HG03039 (cell line): ENCODE measurements at regions not wholly inside any gene's neighbourhood (a gene's known extent, or its start where the extent isn't known, plus 50 kb on each side); places are given as distances from the start of the nearest gene placed in this dataset.

Experiments used
- ATAC-seq: cut with Tn5 transposase; IDR thresholded peaks from one replicate; pipeline ENCODE4 v1.9.1; 2021; ENCODE audit warnings: mild to moderate bottlenecking, moderate library complexity; ENCODE audit not compliant: unreplicated experiment

GRCh38 chr7:7114575-7115291, 67.6 kb upstream of the C1GALT1 start:
- ATAC-seq, result no peak

GRCh38 chr7:7117935-7118586, 64.3 kb upstream of the C1GALT1 start:
- no peak for ATAC-seq

GRCh38 chr7:7118822-7119221, 63.5 kb upstream of the C1GALT1 start:
- ATAC-seq, result no peak

GRCh38 chr7:7119729-7120128, 62.6 kb upstream of the C1GALT1 start:
- no peak for ATAC-seq

- no peak for ATAC-seq
Observed at GRCh38 chr7:7122033-7122478, 60.3 kb upstream of the C1GALT1 start.

- ATAC-seq, result no peak
Observed at GRCh38 chr7:7122701-7123281, 59.6 kb upstream of the C1GALT1 start.

- no peak for ATAC-seq
Observed at GRCh38 chr7:7125963-7126362, 56.4 kb upstream of the C1GALT1 start.

GRCh38 chr7:7127773-7128172, 54.6 kb upstream of the C1GALT1 start:
- ATAC-seq, result no peak

GRCh38 chr7:7129381-7129780, 53.0 kb upstream of the C1GALT1 start:
- no peak for ATAC-seq

- no peak for ATAC-seq
Observed at GRCh38 chr7:7131273-7131672, 51.1 kb upstream of the C1GALT1 start.
